Neural progenitor cell (in vitro differentiated cells): ENCODE measurements at regions not wholly inside any gene's neighbourhood (a gene's known extent, or its start where the extent isn't known, plus 50 kb on each side); places are given as distances from the start of the nearest gene placed in this dataset.

Experiments used
- DNase-seq: peaks from one replicate; pipeline ENCODE4 v3.0.0-alpha.2; 2016; ENCODE audit warnings: low spot score
- H2AFZ ChIP-seq: fragments of 200-600 bp; sonication (generic); replicated peaks from 2 replicates; pipeline ENCODE4 v1.6.1; 2016; ENCODE audit warnings: antibody characterized with exemption
- H3F3A ChIP-seq: fragments of 200-600 bp; sonication (generic); 2 replicates; pipeline ENCODE4 v1.6.1; 2016; ENCODE audit warnings: antibody characterized with exemption, low read depth
- H3K27ac ChIP-seq: fragments of 200-600 bp; sonication (generic); 2 replicates; pipeline ENCODE4 v1.5.1; 2016; ENCODE audit warnings: mild to moderate bottlenecking
- H3K27me3 ChIP-seq: fragments of 200-600 bp; sonication (generic); 2 replicates; pipeline ENCODE4 v1.6.1; 2016; ENCODE audit warnings: mild to moderate bottlenecking, moderate library complexity
- H3K36me3 ChIP-seq: fragments of 200-600 bp; sonication (generic); 2 replicates; pipeline ENCODE4 v1.5.1; 2016
- H3K4me1 ChIP-seq: fragments of 200-600 bp; sonication (generic); 2 replicates; pipeline ENCODE4 v1.6.1; 2016; ENCODE audit warnings: mixed run types
- H3K4me2 ChIP-seq: fragments of 200-600 bp; sonication (generic); 2 replicates; pipeline ENCODE4 v1.6.1; 2016
- H3K4me3 ChIP-seq: fragments of 200-600 bp; sonication (generic); 2 replicates; pipeline ENCODE4 v1.5.1; 2016
- H3K79me2 ChIP-seq: fragments of 200-600 bp; sonication (generic); 2 replicates; pipeline ENCODE4 v1.6.1; 2016; ENCODE audit warnings: low read depth
- H3K9ac ChIP-seq: fragments of 200-600 bp; sonication (generic); 2 replicates; pipeline ENCODE4 v1.6.1; 2016
- H3K9me3 ChIP-seq: fragments of 200-600 bp; sonication (generic); 2 replicates; pipeline ENCODE4 v1.5.1; 2016; ENCODE audit warnings: low read depth
- H4K20me1 ChIP-seq: fragments of 200-600 bp; sonication (generic); 2 replicates; pipeline ENCODE4 v1.6.1; 2016; ENCODE audit warnings: low read depth
- H3K27ac Mint-ChIP-seq: 3 replicates; pipeline ENCODE4 v1.8.0; 2021; ENCODE audit warnings: mixed read lengths
- H3K27me3 Mint-ChIP-seq: 2 replicates; pipeline ENCODE4 v1.8.0; 2022; ENCODE audit warnings: low read depth, mild to moderate bottlenecking, inconsistent platforms, moderate library complexity, mixed read lengths; ENCODE audit not compliant: insufficient read depth
- H3K36me3 Mint-ChIP-seq: 3 replicates; pipeline ENCODE4 v1.8.0; 2021; ENCODE audit warnings: mixed read lengths
- H3K4me1 Mint-ChIP-seq: 3 replicates; pipeline ENCODE4 v1.8.0; 2021; ENCODE audit warnings: mixed read lengths
- H3K4me3 Mint-ChIP-seq: 3 replicates; pipeline ENCODE4 v1.8.0; 2021; ENCODE audit warnings: mild to moderate bottlenecking, moderate library complexity, mixed read lengths
- H3K9me3 Mint-ChIP-seq: 3 replicates; pipeline ENCODE4 v1.8.0; 2020; ENCODE audit warnings: mixed read lengths
- CTCF ChIP-seq: fragments of 200-600 bp; sonication (generic); IDR thresholded peaks from 2 replicates; pipeline ENCODE4 v1.5.1; 2017; ENCODE audit warnings: antibody characterized with exemption, mild to moderate bottlenecking
- EZH2 ChIP-seq: fragments of 200-600 bp; sonication (generic); IDR thresholded peaks from 2 replicates; pipeline ENCODE4 v1.6.1; 2017; ENCODE audit warnings: antibody characterized with exemption, mild to moderate bottlenecking, moderate library complexity
- EZH2phosphoT487 ChIP-seq: fragments of 200-600 bp; sonication (generic); IDR thresholded peaks from 2 replicates; pipeline ENCODE4 v1.6.1; 2017; ENCODE audit warnings: antibody characterized with exemption

GRCh38 chr16:5480431-5481195, 383.0 kb upstream of the EEF2KMT start:
- no peak for DNase-seq
- Histone ChIP-seq H3K36me3 (no peaks in the 10 kb centered on the region), H4K20me1 (no peaks in the 10 kb centered on the region), H3K9me3 (no peaks in the 10 kb centered on the region), H3K79me2 (no peaks in the 10 kb centered on the region), H3K27me3 (no peaks in the 10 kb centered on the region), H3F3A (peaks cover 5% of the 10 kb centered on the region), H2AFZ (no peak overlapping the region), H3K4me3 (no peak overlapping the region), H3K27ac (no peak overlapping the region), H3K4me1 (peaks cover 15% of the 10 kb centered on the region), H3K9ac (no peak overlapping the region), H3K4me2 (no peak overlapping the region)
- H3K27ac Mint-ChIP-seq = no peak overlapping the region
- TF ChIP-seq CTCF = no peak
- no peak for TF ChIP-seq EZH2phosphoT487
- no peak for TF ChIP-seq EZH2
- no peaks in the 10 kb centered on the region for H3K36me3 Mint-ChIP-seq
- H3K9me3 Mint-ChIP-seq = peaks cover 9% of the 10 kb centered on the region
- H3K4me1 Mint-ChIP-seq = peaks cover 20% of the 10 kb centered on the region
- H3K4me3 Mint-ChIP-seq = no peak overlapping the region
- peaks cover 53% of the 10 kb centered on the region for H3K27me3 Mint-ChIP-seq

GRCh38 chr16:5479926-5480325, 382.3 kb upstream of the EEF2KMT start:
- H3K4me3 ChIP-seq = no peak overlapping the region
- no peaks in the 10 kb centered on the region for H3K36me3 ChIP-seq
- no peaks in the 10 kb centered on the region for H3K79me2 ChIP-seq
- Mint-ChIP-seq H3K27ac (no peak overlapping the region), H3K36me3 (no peaks in the 10 kb centered on the region), H3K4me3 (no peak overlapping the region), H3K4me1 (peaks cover 20% of the 10 kb centered on the region), H3K27me3 (peaks cover 57% of the 10 kb centered on the region), H3K9me3 (peaks cover 9% of the 10 kb centered on the region)
- no peak for TF ChIP-seq EZH2phosphoT487
- no peak for TF ChIP-seq CTCF
- no peak for TF ChIP-seq EZH2
- H3F3A ChIP-seq = peaks cover 5% of the 10 kb centered on the region
- no peak for DNase-seq
- no peaks in the 10 kb centered on the region for H4K20me1 ChIP-seq
- no peaks in the 10 kb centered on the region for H3K9me3 ChIP-seq
- H2AFZ ChIP-seq = no peak overlapping the region
- no peak overlapping the region for H3K9ac ChIP-seq
- H3K27ac ChIP-seq = no peak overlapping the region
- H3K4me2 ChIP-seq = no peak overlapping the region
- H3K27me3 ChIP-seq = no peaks in the 10 kb centered on the region
- peaks cover 15% of the 10 kb centered on the region for H3K4me1 ChIP-seq

GRCh38 chr16:5478036-5478435, 380.4 kb upstream of the EEF2KMT start:
- H3K27ac ChIP-seq = no peak overlapping the region

More at GRCh38 chr16:5478036-5478435, 380.4 kb upstream of the EEF2KMT start:
- Histone ChIP-seq H3K4me2 (no peak overlapping the region), H3K9me3 (no peaks in the 10 kb centered on the region), H3F3A (peaks cover 5% of the 10 kb centered on the region), H3K36me3 (no peaks in the 10 kb centered on the region), H3K4me1 (peaks cover 13% of the 10 kb centered on the region), H3K4me3 (no peak overlapping the region), H3K79me2 (no peaks in the 10 kb centered on the region), H4K20me1 (no peaks in the 10 kb centered on the region), H3K9ac (no peak overlapping the region), H3K27me3 (no peaks in the 10 kb centered on the region), H2AFZ (no peak overlapping the region)
- H3K4me1 Mint-ChIP-seq = peaks cover 22% of the 10 kb centered on the region
- H3K27ac Mint-ChIP-seq = no peak overlapping the region
- peaks cover 62% of the 10 kb centered on the region for H3K27me3 Mint-ChIP-seq
- no peaks in the 10 kb centered on the region for H3K36me3 Mint-ChIP-seq
- H3K9me3 Mint-ChIP-seq = peaks cover 9% of the 10 kb centered on the region
- no peak for TF ChIP-seq CTCF
- no peak for TF ChIP-seq EZH2
- TF ChIP-seq EZH2phosphoT487 = no peak
- DNase-seq = no peak
- no peak overlapping the region for H3K4me3 Mint-ChIP-seq
